ENCODE measurements at regions not wholly inside any gene's neighbourhood (a gene's known extent, or its start where the extent isn't known, plus 50 kb on each side); places are given as distances from the start of the nearest gene placed in this dataset.
"Not testable (repeated sequence)": the region's sequence is repeated elsewhere in the genome, so short reads cannot be mapped to it uniquely, and the experiment has no call there.

DNA sequence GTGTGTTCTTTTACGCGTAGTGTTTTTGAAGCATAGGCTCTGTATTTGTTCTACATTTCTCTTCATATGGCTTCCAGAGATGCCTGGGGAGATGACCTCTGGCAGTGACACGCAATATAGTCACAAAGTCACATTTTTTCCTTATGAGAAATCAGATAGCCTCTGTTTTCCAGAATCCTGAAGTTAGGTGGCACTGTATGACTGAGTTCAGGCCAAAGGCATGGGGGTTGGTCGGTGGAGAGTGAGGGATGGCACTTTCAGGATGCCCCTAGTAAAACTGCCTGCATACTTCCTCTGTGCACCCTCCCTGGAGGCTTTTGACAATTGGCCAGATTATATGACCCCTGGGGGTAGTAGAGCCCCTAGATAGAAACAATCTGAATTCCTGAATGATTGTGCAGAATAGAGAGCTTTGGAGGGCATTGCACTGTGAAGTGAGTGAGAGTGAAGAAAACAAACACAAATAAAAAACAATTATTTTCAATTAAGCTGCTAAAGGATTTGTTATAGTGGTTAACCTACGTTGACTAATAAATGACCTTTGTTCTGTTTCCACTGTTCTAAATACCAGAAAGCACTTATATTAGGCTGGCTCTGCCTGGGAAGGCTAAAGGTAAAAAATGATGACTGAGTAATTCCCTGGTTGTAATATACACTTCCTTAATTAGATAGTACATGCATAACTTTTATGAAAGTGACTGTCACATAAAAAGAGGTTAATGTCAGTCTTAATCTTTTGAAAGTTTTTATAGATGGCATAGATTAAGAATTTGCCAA lies 1660.8 kb downstream of the PLA2G4A start:
- DNase-seq: peak; percentile 56 to 80

- no peak for DNase-seq
Measured at GRCh38 chr1:188496506-188496905, 1667.8 kb downstream of the PLA2G4A start.

DNA sequence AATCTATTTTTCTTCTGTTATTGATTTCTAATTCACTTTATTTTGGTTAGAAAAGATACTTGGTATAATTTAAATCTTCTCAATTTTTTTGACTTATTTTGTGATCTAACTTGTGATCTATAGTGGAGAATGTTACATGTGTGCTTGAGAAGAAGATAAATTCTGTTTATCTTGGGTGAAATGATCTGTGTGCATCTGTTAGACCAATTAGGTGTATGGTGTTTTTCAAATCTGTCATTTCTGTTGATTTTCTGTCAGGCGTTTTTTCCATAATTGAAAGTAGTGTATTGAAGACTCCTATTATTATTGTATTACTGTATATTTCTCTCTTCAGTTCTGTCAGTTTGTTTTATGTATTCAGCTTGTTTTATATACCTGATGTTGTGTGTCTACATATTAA lies 1668.3 kb downstream of the PLA2G4A start:
- DNase-seq: no peak

DNA sequence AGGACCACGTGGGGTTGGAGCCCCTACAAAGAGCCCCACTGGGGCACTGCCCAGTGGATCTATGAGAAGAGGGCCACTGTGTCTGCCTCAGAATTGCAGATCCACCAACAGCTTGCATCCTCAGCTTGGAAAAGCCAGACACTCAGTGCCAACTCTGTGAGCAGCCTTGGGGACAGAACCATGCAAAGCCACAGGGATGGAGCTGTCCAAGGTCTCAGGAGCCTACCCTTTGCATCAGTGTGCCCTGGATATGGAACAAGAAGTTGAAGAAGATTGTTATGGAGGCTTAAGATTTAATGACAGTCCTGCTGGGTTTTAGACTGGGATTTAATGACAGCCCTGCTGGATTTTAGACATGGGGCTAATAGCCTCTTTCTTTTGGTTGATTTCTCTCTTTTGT lies 1670.9 kb downstream of the PLA2G4A start:
- no peak for DNase-seq

GRCh38 chr1:188514917-188515316 lies 1686.2 kb downstream of the PLA2G4A start:
- DNase-seq: no peak

GRCh38 chr1:188517139-188517538 lies 1688.4 kb downstream of the PLA2G4A start:
- DNase-seq: no peak

GRCh38 chr1:188551176-188551575 lies 1722.4 kb downstream of the PLA2G4A start:
- DNase-seq: no peak

DNA sequence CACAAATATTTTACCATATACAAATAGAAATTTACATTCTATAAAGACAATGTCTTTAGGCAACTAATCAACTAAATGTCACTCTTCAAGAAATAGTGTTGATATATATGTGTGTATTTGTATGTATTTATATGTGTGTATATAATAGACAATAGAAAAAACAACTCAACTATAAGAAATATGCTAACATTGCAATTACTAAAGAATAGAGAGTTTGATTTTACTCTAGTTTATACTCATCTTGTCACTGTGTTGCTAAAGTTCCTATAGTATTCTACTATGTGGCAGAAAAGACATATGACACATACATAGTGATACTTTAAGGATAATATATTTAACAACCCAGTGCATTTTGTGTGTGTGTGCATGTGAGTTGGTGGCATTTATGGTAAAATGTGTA lies 1728.3 kb downstream of the PLA2G4A start:
- no peak for DNase-seq

DNA sequence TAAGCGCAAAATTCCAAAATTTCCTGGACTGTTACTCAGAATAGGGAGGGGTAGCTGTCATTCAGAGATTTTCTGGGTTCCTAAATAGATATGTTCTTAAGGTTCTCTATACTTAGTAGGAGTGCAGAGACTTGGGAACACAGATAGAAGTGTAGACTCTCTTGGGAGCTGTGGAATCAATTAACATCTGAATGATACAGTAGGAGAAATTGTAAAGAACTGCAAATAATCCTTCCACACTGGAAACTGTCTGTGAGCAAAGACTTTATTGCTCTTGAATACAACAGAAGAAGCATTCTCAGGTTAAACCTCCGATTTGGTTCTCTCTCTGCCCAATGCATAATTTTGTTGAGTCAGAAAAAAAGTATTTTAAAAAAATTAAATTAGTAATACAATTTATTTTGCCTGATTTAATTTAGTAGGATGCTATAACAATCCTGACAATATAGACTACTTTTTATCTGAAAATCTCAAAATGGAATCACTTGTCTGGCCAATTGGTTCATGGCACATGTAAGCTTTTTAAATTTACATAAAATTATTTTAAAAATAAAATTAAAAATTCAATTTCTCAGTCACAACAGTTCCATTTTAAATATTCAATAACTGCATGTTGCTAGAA lies 1754.3 kb downstream of the PLA2G4A start:
- no peak for DNase-seq

- no peak for DNase-seq
Measured at GRCh38 chr1:188584119-188584518, 1755.4 kb downstream of the PLA2G4A start.

DNA sequence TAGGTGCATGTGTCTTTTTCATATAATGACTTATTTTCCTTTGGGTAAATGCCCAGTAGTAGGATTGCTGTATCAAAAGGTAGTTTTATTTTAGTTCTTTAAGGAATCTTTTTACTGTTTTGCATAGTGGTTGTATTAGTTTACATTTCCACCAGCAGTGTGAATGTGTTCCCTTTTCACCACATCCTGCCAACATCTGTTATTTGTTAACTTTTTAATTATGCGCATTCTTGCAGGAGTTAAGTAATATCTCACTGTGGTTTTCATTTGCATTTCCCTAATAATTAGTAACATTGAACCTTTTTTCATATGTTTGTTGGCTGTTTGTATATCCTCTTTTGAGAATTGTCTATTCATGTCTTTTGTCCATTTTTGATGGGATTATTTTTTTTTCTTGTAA lies 1761.9 kb downstream of the PLA2G4A start:
- no peak for DNase-seq

DNA sequence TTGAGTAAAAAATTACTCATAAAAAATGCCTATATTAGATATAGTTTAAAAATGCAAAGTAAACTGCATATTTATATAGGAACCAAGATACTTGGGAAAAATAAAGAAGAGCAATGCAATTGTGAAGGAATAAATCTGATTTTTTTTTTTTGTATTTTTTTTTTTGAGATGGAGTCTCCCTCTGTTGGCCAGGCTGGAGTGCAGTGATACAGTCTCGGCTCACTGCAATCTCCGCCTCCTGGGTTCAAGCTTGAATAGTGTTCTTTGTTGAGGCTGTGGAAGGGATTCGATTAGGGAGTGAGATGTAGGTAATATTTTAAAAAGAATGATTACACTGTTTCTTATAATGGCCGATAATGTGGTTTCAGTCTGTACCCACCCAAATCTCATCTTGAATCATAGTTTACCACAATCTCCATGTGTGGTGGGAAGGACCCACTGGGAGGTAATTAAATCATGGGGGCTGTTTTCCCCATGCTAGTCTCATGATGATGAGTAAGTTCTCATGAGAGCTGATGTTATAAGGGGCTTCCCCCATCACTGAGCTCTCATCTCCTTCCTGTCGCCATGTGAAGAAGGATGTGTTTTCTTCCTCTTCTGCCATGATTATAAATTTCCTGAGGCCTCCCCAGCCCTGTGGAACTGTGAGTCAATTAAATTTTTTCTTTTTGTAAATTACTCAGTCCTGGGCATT lies 1765.9 kb downstream of the PLA2G4A start:
- DNase-seq: no peak

DNA sequence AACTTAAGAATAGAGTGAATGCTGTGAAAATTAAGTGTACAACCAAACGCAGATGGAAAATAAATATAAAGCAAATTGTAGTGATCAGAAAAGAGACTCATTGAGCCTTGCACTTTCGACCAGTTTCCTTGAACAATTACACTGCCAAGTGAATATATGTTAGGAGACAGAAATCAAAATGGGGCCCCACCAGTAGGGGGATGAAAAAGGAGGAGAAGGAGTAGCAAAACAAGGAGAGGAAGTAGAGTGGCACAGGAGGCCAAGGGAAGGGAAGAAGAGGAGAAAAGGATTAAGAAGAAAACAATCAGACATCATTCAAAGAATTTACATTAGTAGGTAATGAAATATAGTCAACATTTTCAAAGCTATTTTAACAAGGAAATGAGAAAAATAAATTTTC lies 1770.6 kb downstream of the PLA2G4A start:
- DNase-seq: no peak

GRCh38 chr1:188611432-188611831 lies 1782.7 kb downstream of the PLA2G4A start:
- no peak for DNase-seq

DNA sequence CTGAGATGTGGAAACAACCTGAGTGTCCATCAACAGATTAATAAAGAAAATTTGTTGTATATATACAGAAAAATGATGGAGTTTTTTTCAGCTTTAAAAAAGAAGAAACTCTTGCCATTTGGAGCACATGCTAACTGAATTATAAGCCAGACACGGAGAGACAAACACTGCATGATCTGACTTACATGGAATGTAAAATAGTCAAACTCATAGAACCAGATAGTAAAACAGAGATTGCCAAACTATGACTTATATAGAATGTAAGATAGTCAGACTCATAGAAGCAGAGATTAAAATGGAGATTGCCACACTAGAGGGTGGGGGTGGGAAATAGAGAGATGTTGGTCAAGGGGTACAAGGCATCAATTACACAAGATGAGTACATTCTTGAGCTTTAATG lies 1786.6 kb downstream of the PLA2G4A start:
- DNase-seq: no peak

- no peak for DNase-seq
Measured at GRCh38 chr1:188620236-188620635, 1791.5 kb downstream of the PLA2G4A start.

- DNase-seq: no peak
Measured at GRCh38 chr1:188641566-188642211, 1812.9 kb downstream of the PLA2G4A start.

- no peak for DNase-seq
Measured at GRCh38 chr1:188642704-188643103, 1814.0 kb downstream of the PLA2G4A start.

DNA sequence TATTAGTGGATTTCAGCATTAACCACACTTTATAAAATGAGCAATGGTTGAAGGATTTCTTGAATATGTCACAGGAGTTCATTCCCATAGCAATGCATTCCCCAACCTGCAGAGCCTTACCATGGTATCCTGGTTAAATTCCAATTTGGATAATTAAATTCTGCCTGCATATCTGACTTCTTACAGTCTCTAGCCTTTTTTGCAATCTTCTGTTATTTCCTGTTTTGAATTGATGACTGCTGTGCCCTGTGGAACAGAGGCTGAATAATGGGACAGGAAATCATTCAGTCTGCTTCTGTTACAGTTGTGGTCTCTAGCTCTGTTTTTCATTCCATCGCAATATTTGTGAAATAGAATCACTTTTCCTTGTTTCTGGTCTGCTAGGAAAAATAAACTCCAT lies 1823.9 kb downstream of the PLA2G4A start:
- DNase-seq: peak; percentile 49 to 89

DNA sequence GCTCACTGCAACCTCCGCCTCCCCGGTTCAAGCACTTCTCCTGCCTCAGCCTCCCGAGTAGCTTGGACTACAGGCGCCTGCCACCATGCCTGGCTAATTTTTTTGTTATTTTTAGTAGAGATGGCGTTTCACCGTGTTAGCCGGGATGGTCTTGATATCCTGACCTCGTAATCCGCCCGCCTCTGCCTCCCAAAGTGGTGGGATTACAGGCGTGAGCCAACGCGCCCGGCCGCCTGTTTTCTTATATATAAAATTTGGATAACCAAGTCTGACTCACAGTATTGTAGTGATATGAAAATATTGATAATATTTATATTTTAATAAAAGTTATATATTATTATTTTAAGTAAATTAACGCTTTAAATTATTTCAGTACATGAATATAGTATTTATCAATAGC lies 1821.7 kb downstream of the BRINP3 start:
- not testable (repeated sequence) for DNase-seq

- DNase-seq: no peak
Measured at GRCh38 chr1:188660572-188660971, 1817.1 kb downstream of the BRINP3 start.

- no peak for DNase-seq
Measured at GRCh38 chr1:188665477-188665876, 1812.2 kb downstream of the BRINP3 start.

DNA sequence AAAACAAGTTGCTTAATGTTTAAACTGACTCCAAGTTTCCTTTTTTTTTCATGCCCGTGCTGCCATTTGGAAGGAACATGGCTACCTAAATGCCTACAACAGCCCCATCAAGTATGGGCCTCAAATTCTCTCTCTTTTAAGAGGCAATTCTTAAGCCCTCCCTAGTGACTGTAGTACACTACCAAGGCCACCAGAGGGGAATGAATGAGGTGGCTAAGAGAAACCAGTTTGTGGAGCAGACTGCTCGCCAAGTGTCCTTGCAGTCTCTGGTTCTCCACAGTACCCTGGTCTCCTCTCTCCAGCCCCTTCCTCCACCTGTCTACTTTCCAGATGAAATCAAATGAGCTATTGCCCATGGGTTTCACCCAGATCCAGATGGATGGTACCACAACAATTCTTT lies 1809.6 kb downstream of the BRINP3 start:
- DNase-seq: no peak
